IMR-90 (cell line): ENCODE measurements at regions not wholly inside any gene's neighbourhood (a gene's known extent, or its start where the extent isn't known, plus 50 kb on each side); places are given as distances from the start of the nearest gene placed in this dataset.

Source experiments
- ATAC-seq: fragments of 200-7000 bp; cut with Tn5 transposase; 2 replicates; pipeline ENCODE4 v1.9.1; 2020; ENCODE audit warnings: low read depth, mild to moderate bottlenecking, moderate library complexity
- BruUV-seq: library from RNA; stranded (reverse); fragments of 400-500 nt; replicated peaks from 2 replicates; lab custom pipeline; 2021; lab: Mats Ljungman, UMichigan
- CTCF ChIA-PET: fragments of 300-600 bp; formaldehyde crosslinking; extraction: SDS; loops from one replicate; lab custom pipeline; 2021; ENCODE audit warnings: antibody characterized with exemption; lab: Yijun Ruan, JAX
- POLR2A ChIA-PET: fragments of 300-600 bp; sonication (Branson Sonifier 250); formaldehyde crosslinking; loops from one replicate; lab custom pipeline; 2022; ENCODE audit warnings: antibody characterized with exemption; ENCODE audit not compliant: unreplicated experiment; lab: Charles Lee
- DNase-seq: peaks from one replicate; pipeline ENCODE4 v3.0.0; 2013
- H2AFZ ChIP-seq: replicated peaks from 2 replicates; pipeline ENCODE3; 2013; ENCODE audit warnings: low read length, mild to moderate bottlenecking; ENCODE audit not compliant: poor library complexity
- H2AK5ac ChIP-seq: 2 replicates; pipeline ENCODE4 v1.6.1; 2013; ENCODE audit warnings: low read depth, low read length, inconsistent platforms
- H2AK9ac ChIP-seq: replicated peaks from 2 replicates; pipeline ENCODE3; 2013; ENCODE audit warnings: mild to moderate bottlenecking, low read depth, low read length, moderate library complexity; ENCODE audit not compliant: poor library complexity
- H2BK120ac ChIP-seq: 2 replicates; pipeline ENCODE4 v1.6.1; 2013; ENCODE audit warnings: low read depth, low read length, inconsistent platforms
- H2BK15ac ChIP-seq: 3 replicates; pipeline ENCODE4 v1.6.1; 2013; ENCODE audit warnings: low read depth, low read length, inconsistent platforms
- H2BK20ac ChIP-seq: 2 replicates; pipeline ENCODE4 v1.6.1; 2013; ENCODE audit warnings: low read depth, mild to moderate bottlenecking, inconsistent platforms, low read length, moderate library complexity
- H2BK5ac ChIP-seq: 2 replicates; pipeline ENCODE4 v1.6.1; 2013; ENCODE audit warnings: mild to moderate bottlenecking, low read depth, low read length, inconsistent platforms; ENCODE audit not compliant: poor library complexity, severe bottlenecking
- H3K14ac ChIP-seq: replicated peaks from 2 replicates; pipeline ENCODE4 v1.6.1; 2013; ENCODE audit warnings: low read depth, low read length, inconsistent platforms
- H3K18ac ChIP-seq: 2 replicates; pipeline ENCODE4 v1.6.1; 2013; ENCODE audit warnings: low read depth, low read length, control low read depth
- H3K23ac ChIP-seq: 2 replicates; pipeline ENCODE4 v1.6.1; 2013; ENCODE audit warnings: low read depth, low read length, inconsistent platforms
- H3K27ac ChIP-seq: 2 replicates; pipeline ENCODE4 v1.5.1; 2013; ENCODE audit warnings: mild to moderate bottlenecking, control low read depth, low read length; ENCODE audit not compliant: insufficient read depth
- H3K27me3 ChIP-seq: 2 replicates; pipeline ENCODE4 v1.6.1; 2013; ENCODE audit warnings: low read length; ENCODE audit not compliant: control insufficient read depth, insufficient read depth
- H3K36me3 ChIP-seq: 2 replicates; pipeline ENCODE4 v1.6.1; 2013; ENCODE audit warnings: low read length, mixed read lengths; ENCODE audit not compliant: control insufficient read depth, insufficient read depth
- H3K4ac ChIP-seq: 2 replicates; pipeline ENCODE4 v1.6.1; 2013; ENCODE audit warnings: low read depth, low read length, inconsistent platforms
- H3K4me1 ChIP-seq: 2 replicates; pipeline ENCODE4 v1.6.1; 2013; ENCODE audit warnings: low read length, mixed read lengths; ENCODE audit not compliant: control insufficient read depth, insufficient read depth
- H3K4me2 ChIP-seq: 2 replicates; pipeline ENCODE4 v1.6.1; 2013; ENCODE audit warnings: low read depth, mild to moderate bottlenecking, control low read depth, low read length, moderate library complexity
- H3K4me3 ChIP-seq: 2 replicates; pipeline ENCODE4 v1.5.1; 2013; ENCODE audit warnings: low read depth, mild to moderate bottlenecking, control low read depth, low read length, moderate library complexity; ENCODE audit not compliant: insufficient read depth
- H3K56ac ChIP-seq: 2 replicates; pipeline ENCODE4 v1.6.1; 2013; ENCODE audit warnings: low read length, inconsistent platforms; ENCODE audit not compliant: insufficient read depth; ENCODE audit errors: extremely low read depth
- H3K79me1 ChIP-seq, 2 experiments: 2 replicates each; pipeline ENCODE4 v1.6.1; 2013; ENCODE audit warnings: low read length in 2 of 2, inconsistent platforms in 1 of 2, low read depth in 1 of 2
- H3K9ac ChIP-seq: 2 replicates; pipeline ENCODE4 v1.6.1; 2013; ENCODE audit warnings: low read depth, low read length, control low read depth
- H3K9me1 ChIP-seq: 2 replicates; pipeline ENCODE4 v1.6.1; 2013; ENCODE audit warnings: low read length, inconsistent platforms; ENCODE audit not compliant: insufficient read depth
- H3K9me3 ChIP-seq: 2 replicates; pipeline ENCODE4 v1.6.1; 2013; ENCODE audit warnings: low read length; ENCODE audit not compliant: control insufficient read depth, insufficient read depth
- H4K20me1 ChIP-seq: 2 replicates; pipeline ENCODE4 v1.6.1; 2013; ENCODE audit warnings: low read length, inconsistent platforms; ENCODE audit not compliant: insufficient read depth
- H4K5ac ChIP-seq: 2 replicates; pipeline ENCODE4 v1.6.1; 2013; ENCODE audit warnings: mild to moderate bottlenecking, low read depth, low read length, control low read depth
- H4K8ac ChIP-seq, 2 experiments: 2 replicates each; pipeline ENCODE4 v1.6.1; 2013; ENCODE audit warnings: low read depth in 2 of 2, low read length in 2 of 2, control low read depth in 1 of 2, inconsistent platforms in 1 of 2
- H4K91ac ChIP-seq: 2 replicates; pipeline ENCODE4 v1.6.1; 2013; ENCODE audit warnings: low read depth, low read length, inconsistent platforms; ENCODE audit not compliant: insufficient read depth
- CEBPB ChIP-seq: IDR thresholded peaks from 2 replicates; pipeline ENCODE4 v1.6.1; 2012; ENCODE audit warnings: low read depth, low read length, improper control_type of control experiment
- CHD1 ChIP-seq: IDR thresholded peaks from 2 replicates; pipeline ENCODE4 v1.6.1; 2012; ENCODE audit warnings: low read depth, low read length, improper control_type of control experiment
- CTCF ChIP-seq: conservative IDR thresholded peaks from 2 replicates; pipeline ENCODE4 v1.5.1; 2012; ENCODE audit warnings: mild to moderate bottlenecking, low read depth, low read length, improper control_type of control experiment
- ELK1 ChIP-seq: fragments of 150-350 bp; IDR thresholded peaks from 2 replicates; pipeline ENCODE4 v1.6.1; 2016; ENCODE audit warnings: low read depth, mild to moderate bottlenecking, low read length, moderate library complexity, borderline replicate concordance
- FOS ChIP-seq: fragments of 150-350 bp; IDR thresholded peaks from 2 replicates; pipeline ENCODE4 v1.6.1; 2016; ENCODE audit warnings: low read depth, low read length
- MAFK ChIP-seq: IDR thresholded peaks from 2 replicates; pipeline ENCODE4 v1.6.1; 2012; ENCODE audit warnings: low read depth, low read length, improper control_type of control experiment
- MAZ ChIP-seq: IDR thresholded peaks from 2 replicates; pipeline ENCODE4 v1.6.1; 2012; ENCODE audit warnings: low read depth, mild to moderate bottlenecking, low read length, improper control_type of control experiment, moderate library complexity, borderline replicate concordance
- MXI1 ChIP-seq: IDR thresholded peaks from 2 replicates; pipeline ENCODE4 v1.6.1; 2012; ENCODE audit warnings: low read depth, mild to moderate bottlenecking, low read length, moderate library complexity, borderline replicate concordance
- NFE2L2 ChIP-seq: fragments of 150-350 bp; IDR thresholded peaks from 2 replicates; pipeline ENCODE4 v1.6.1; 2016; ENCODE audit warnings: low read depth, mild to moderate bottlenecking, low read length
- POLR2A ChIP-seq: IDR thresholded peaks from 2 replicates; pipeline ENCODE4 v1.6.1; 2012; ENCODE audit warnings: mild to moderate bottlenecking, low read depth, low read length
- RAD21 ChIP-seq: IDR thresholded peaks from 2 replicates; pipeline ENCODE4 v1.6.1; 2012; ENCODE audit warnings: low read length, improper control_type of control experiment
- RCOR1 ChIP-seq: IDR thresholded peaks from 2 replicates; pipeline ENCODE4 v1.6.1; 2012; ENCODE audit warnings: mild to moderate bottlenecking, low read length, improper control_type of control experiment; ENCODE audit not compliant: insufficient replicate concordance
- SMC3 ChIP-seq: fragments of 150-350 bp; IDR thresholded peaks from 2 replicates; pipeline ENCODE4 v1.6.1; 2016; ENCODE audit warnings: low read depth, mild to moderate bottlenecking, antibody characterized with exemption, low read length, moderate library complexity
- WGBS, 2 experiments: methylation state at CpG; one replicate each; pipeline versions ENCODE4 v1.1.5 to v1.1.7; 2013; ENCODE audit warnings: missing lambda C conversion rate in 2 of 2; ENCODE audit not compliant: insufficient read length in 1 of 2; ENCODE audit errors: extremely low coverage in 2 of 2; 5-methylcytosine and 5-hydroxymethylcytosine counted together
- dilution Hi-C: fragments of 300-500 bp; cut with HindIII; formaldehyde crosslinking; loops from one replicate; pipeline ENCODE4 v1.14.3; 2018; ENCODE audit warnings: low sequenced_read_pairs; ENCODE audit not compliant: unreplicated experiment
- in situ Hi-C: fragments of 300-500 bp; cut with MboI; formaldehyde crosslinking; loops from 3 replicates; pipeline ENCODE4 v1.14.3; 2019; ENCODE audit warnings: low sequenced_read_pairs, inconsistent platforms, mixed read lengths
- intact Hi-C: fragments of 100-400 bp; cut with micrococcal nuclease; formaldehyde crosslinking; loops from 2 replicates; pipeline ENCODE4 v1.10.0; 2022

- Histone ChIP-seq H3K4me2 (no peak overlapping the region), H3K18ac (no peak overlapping the region), H4K91ac (no peak overlapping the region), H4K20me1 (no peaks in the 10 kb centered on the region), H3K4ac (no peak overlapping the region), H2BK20ac (no peak overlapping the region), H3K79me1 (no peaks in the 10 kb centered on the region), H3K23ac (no peak overlapping the region), H3K4me1 (no peaks in the 10 kb centered on the region), H3K9ac (no peak overlapping the region), H3K36me3 (no peaks in the 10 kb centered on the region), H2AFZ (no peak overlapping the region), H2BK5ac (no peak overlapping the region), H3K14ac (no peak overlapping the region), H4K8ac (no peak overlapping the region), H2AK5ac (no peak overlapping the region), H3K27ac (no peak overlapping the region), H2BK120ac (no peak overlapping the region), H4K5ac (no peak overlapping the region), H3K4me3 (no peak overlapping the region), H3K27me3 (peaks cover 79% of the 10 kb centered on the region), H2AK9ac (no peak overlapping the region), H2BK15ac (no peak overlapping the region), H3K9me3 (peaks cover 12% of the 10 kb centered on the region), H3K56ac (no peak overlapping the region), H3K9me1 (no peaks in the 10 kb centered on the region)
- intact Hi-C loops (no loop called here), dilution Hi-C loops (no loop called here), in situ Hi-C loops (no loop called here)
- TF ChIP-seq CEBPB, result no peak
- TF ChIP-seq RAD21, result no peak
- no peak for TF ChIP-seq FOS
- TF ChIP-seq NFE2L2, result no peak
- no peak for TF ChIP-seq MXI1
- no peak for TF ChIP-seq MAZ
- TF ChIP-seq MAFK, result no peak
- TF ChIP-seq RCOR1, result no peak
- no peak for TF ChIP-seq SMC3
- no peak for TF ChIP-seq CHD1
- no peak for TF ChIP-seq POLR2A
- TF ChIP-seq ELK1, result no peak
- TF ChIP-seq CTCF, result no peak
- CTCF ChIA-PET, result no interaction called here
- BruUV-seq, result no TSS peak
- no CpG with 5 or more reads among the region's 1 CpG for WGBS, 2 experiments
- POLR2A ChIA-PET, result no interaction called here
- no peak for DNase-seq
- no peak for ATAC-seq
These were observed 243.5 kb downstream of the TFCP2L1 start for GRCh38 chr2:121041516-121041915.
